Effector CD4-positive, alpha-beta T cell (primary cell): ENCODE measurements at regions not wholly inside any gene's neighbourhood (a gene's known extent, or its start where the extent isn't known, plus 50 kb on each side); places are given as distances from the start of the nearest gene placed in this dataset.
"Not testable (repeated sequence)": the region's sequence is repeated elsewhere in the genome, so short reads cannot be mapped to it uniquely, and the experiment has no call there.

Source experiments
- DNase-seq: peaks from one replicate; pipeline ENCODE4 v3.0.0-alpha.2; 2020

- no peak for DNase-seq
Measured at GRCh38 chr16:65827231-65827630, 539.3 kb upstream of the CDH5 start.

GRCh38 chr16:65825191-65825856 lies 541.2 kb upstream of the CDH5 start:
- DNase-seq, result no peak

DNA sequence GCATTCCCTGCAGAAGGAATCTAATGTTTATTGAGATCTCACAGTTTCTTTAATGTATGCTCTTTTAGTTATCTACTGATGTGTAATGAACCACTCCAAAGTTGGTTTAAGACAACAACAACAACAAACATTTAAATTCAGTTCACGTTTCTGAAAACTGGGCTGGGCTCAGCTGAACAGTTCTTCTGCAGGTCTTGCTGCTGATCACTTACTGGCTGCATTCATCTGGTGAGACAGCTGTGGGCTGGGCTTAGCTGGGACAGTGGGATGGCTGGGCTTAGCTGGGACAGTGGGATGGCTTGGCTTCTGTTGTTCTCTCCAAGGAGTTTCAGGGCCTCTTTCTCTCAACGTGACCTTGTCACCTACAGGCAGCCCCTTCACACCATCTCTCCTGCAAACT lies 544.3 kb upstream of the CDH5 start:
- DNase-seq, result no peak

GRCh38 chr16:65819136-65819898 lies 547.2 kb upstream of the CDH5 start:
- DNase-seq, result no peak

DNA sequence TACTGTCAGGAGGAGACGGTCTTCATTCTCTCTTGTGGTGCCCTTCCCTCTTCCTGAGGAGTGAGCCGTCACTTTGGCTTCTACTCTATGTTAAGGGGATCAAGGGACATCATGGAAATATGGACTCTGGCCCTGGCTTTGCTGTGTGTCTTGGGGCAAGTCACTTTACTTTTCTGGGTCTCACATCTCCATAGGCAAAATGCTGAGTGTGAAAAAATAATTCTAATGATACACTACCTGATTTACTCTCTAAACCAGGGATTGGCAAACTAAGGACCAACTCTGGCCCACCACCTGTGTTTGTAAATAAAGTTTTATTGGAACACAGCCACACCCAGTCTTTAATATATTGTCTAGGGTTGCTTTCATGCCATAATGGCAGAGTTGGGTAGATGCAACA lies 548.7 kb upstream of the CDH5 start:
- DNase-seq, result no peak

- DNase-seq, result no peak
Measured at GRCh38 chr16:65817066-65817465, 549.4 kb upstream of the CDH5 start.

- DNase-seq, result no peak
Measured at GRCh38 chr16:65816556-65816955, 549.9 kb upstream of the CDH5 start.

- DNase-seq, result no peak
Measured at GRCh38 chr16:65815707-65816106, 550.8 kb upstream of the CDH5 start.

- DNase-seq, result not testable (repeated sequence)
Measured at GRCh38 chr16:65813879-65814278, 552.6 kb upstream of the CDH5 start.

DNA sequence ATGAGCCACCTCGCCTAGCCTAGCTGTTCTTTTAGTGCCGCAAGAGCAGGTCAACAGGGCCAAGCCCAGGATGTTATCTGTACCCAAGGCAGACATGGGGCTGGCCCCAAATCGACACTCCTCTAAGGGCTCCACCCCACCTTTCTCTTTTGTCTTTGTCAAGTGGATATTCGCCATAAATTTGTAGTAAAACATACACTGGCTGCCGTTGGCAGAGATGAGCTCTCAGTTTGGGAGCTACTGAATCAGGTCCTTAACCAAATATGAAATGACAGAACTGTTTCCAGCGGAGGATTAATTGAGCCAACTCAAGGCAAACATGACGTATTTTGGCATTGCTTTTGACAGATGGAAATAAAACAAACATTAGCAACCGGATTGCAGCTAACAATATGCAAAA lies 556.9 kb upstream of the CDH5 start:
- no peak for DNase-seq

DNA sequence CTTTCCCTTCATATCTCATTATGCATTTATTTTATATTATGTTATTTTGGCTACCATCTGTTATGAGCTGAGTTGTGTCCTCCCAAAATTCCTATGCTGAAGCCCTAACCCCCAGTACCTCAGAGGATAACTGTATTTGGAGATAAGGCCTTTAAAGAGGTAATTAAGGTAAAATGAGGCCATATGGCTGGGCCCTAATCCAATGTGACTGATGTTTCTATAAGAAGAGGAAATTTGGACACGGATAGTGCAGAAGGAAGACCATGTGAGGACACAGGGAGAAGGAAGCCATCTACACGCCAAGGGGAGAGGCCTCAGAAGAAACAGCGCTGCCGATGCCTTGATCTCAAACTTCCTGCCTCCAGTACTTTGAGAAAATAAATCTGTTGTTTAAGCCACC lies 557.7 kb upstream of the CDH5 start:
- DNase-seq, result no peak

- DNase-seq, result no peak
Measured at GRCh38 chr16:65807858-65808257, 558.6 kb upstream of the CDH5 start.

GRCh38 chr16:65805704-65806103 lies 560.8 kb upstream of the CDH5 start:
- DNase-seq, result not testable (repeated sequence)

GRCh38 chr16:65796481-65796880 lies 570.0 kb upstream of the CDH5 start:
- DNase-seq, result no peak

DNA sequence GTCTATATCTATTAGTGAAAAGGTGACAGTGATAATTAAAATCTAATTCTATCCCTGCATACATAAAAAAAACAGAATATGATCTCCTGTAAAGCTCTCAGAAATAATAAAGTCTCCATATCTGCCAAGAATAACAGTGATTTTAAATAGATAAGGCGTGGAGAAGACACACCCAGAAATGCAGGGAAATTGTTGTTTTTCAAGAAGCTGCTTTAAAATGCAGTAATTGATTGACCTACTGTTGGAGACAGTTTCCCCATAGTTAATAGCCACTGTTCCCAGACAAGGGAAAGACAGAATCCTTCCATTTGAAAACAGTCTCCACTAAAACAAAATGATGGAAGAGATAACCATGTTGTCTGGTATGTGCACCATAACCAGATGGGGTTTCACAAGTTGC lies 571.5 kb upstream of the CDH5 start:
- DNase-seq, result no peak

- no peak for DNase-seq
Measured at GRCh38 chr16:65793781-65794180, 572.7 kb upstream of the CDH5 start.

DNA sequence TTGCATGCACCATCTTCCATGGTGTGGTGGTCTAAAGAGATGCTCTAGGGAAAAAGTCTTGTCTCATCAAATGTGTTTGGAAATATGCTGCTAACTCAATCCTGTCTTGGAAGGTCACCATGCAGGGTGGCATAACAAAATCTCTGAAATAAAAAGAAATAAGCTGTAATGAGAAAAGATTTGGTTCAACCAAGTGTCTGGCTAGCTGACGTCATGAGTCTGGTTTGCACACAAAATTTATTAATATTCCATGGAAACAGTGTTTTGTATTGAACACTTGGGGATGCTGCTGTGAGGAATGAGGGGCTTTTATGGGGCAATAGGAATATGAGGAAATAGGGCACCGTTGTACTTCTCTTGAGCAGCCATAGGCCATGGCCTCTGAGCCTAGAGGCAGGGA lies 575.7 kb upstream of the CDH5 start:
- DNase-seq, result no peak

GRCh38 chr16:65789161-65789945 lies 577.1 kb upstream of the CDH5 start:
- DNase-seq, result no peak

- no peak for DNase-seq
Measured at GRCh38 chr16:65788434-65789140, 577.9 kb upstream of the CDH5 start.

GRCh38 chr16:65787921-65788320 lies 578.6 kb upstream of the CDH5 start:
- no peak for DNase-seq

- DNase-seq, result no peak
Measured at GRCh38 chr16:65786916-65787315, 579.6 kb upstream of the CDH5 start.

DNA sequence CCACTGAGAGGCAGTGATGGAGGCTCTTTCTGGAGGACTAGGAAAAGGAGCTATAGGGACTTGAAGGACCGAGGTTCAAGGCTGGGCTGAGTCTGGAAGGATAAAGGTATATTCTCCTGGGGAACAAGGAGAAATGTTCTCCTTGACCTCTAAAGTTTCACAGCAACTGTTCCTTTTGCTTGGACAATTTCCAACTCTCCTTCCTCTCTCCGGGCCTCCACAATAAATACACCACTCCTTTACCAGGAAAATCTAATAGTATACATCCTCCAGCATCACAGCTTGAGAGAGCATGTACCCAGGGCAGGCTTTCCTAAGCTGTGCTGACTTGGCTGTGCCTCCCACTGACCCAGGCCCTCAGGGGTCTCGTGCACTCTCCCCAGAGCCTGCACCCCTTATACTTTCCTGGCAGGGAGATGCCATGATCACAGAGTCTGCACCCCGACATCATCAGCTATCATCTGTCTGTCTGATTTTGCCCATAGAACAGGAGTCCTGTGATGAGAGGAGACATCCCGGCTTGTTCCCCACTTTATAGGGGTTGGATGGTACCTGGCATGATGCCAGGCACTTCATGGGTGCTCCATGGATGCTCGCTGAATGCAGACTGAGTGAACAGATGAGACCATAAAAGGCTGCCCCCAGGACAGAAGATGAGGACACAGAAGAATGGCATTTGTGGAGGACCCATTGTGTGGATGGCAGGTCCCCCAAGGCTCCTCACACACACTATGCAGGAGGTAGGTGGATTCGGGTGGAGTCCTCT lies 582.6 kb upstream of the CDH5 start:
- no peak for DNase-seq
